ENCODE measurements at regions not wholly inside any gene's neighbourhood (a gene's known extent, or its start where the extent isn't known, plus 50 kb on each side); places are given as distances from the start of the nearest gene placed in this dataset.

DNA sequence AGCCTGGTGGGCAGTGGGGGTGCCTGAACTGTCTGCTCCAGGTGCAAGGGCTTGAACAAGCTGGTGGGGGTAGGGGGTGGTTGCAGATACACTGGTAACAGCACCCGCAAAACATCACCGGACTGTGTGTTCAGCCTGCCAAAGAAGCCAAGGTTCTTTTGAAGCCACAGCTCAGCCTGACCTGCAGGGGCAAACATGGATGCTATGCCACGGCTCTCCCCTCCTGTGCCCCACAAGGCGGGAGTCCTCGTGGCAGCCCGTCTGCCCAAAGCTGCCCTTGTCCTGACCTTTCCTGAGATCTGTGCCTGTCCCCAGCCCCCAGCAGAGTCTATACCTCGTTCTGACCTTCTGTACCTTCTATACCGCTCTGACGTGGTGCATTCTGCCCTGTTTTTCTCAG lies 285.7 kb downstream of the GLRX3 start:
- Histone ChIP-seq H3K4me1 (ENCODE audit: insufficient read depth, low read length, poor library complexity, severe bottlenecking) (no peaks in the 10 kb centered on the region), H3K4me3 (ENCODE audit: low read length, poor library complexity, severe bottlenecking) (no peak overlapping the region), H3K9ac (ENCODE audit: low read depth, low read length, poor library complexity, severe bottlenecking) (no peak overlapping the region), H3K4me2 (ENCODE audit: low read depth, low read length, poor library complexity, severe bottlenecking) (no peak overlapping the region), H3K9me2 (replicated peaks; ENCODE audit: low read depth, low read length) (no peaks in the 10 kb centered on the region), H3K9me3 (ENCODE audit: insufficient read depth, low read depth, low read length) (peaks cover 10% of the 10 kb centered on the region; the same call in 1 of the 2 replicates), H2AFZ (ENCODE audit: low read length) (no peak overlapping the region), H3K27me3 (ENCODE audit: insufficient read depth, low read length, poor library complexity, severe bottlenecking) (no peaks in the 10 kb centered on the region), H4K20me1 (ENCODE audit: insufficient read depth, low read length, poor library complexity, severe bottlenecking) (no peaks in the 10 kb centered on the region), H3K36me3 (ENCODE audit: insufficient read depth, low read length) (no peaks in the 10 kb centered on the region), H3F3A (ENCODE audit: low read depth) (no peaks in the 10 kb centered on the region), H3K79me2 (ENCODE audit: insufficient read depth, low read length) (no peaks in the 10 kb centered on the region)
- TF ChIP-seq, protein P1, sequence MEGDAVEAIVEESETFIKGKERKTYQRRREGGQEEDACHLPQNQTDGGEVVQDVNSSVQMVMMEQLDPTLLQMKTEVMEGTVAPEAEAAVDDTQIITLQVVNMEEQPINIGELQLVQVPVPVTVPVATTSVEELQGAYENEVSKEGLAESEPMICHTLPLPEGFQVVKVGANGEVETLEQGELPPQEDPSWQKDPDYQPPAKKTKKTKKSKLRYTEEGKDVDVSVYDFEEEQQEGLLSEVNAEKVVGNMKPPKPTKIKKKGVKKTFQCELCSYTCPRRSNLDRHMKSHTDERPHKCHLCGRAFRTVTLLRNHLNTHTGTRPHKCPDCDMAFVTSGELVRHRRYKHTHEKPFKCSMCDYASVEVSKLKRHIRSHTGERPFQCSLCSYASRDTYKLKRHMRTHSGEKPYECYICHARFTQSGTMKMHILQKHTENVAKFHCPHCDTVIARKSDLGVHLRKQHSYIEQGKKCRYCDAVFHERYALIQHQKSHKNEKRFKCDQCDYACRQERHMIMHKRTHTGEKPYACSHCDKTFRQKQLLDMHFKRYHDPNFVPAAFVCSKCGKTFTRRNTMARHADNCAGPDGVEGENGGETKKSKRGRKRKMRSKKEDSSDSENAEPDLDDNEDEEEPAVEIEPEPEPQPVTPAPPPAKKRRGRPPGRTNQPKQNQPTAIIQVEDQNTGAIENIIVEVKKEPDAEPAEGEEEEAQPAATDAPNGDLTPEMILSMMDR (conservative IDR thresholded peaks at IDR 0.05; ENCODE audit: low read length): no peak
- TF ChIP-seq EZH2phosphoT487 (IDR thresholded peaks at IDR 0.05; ENCODE audit: borderline replicate concordance): no peak

DNA sequence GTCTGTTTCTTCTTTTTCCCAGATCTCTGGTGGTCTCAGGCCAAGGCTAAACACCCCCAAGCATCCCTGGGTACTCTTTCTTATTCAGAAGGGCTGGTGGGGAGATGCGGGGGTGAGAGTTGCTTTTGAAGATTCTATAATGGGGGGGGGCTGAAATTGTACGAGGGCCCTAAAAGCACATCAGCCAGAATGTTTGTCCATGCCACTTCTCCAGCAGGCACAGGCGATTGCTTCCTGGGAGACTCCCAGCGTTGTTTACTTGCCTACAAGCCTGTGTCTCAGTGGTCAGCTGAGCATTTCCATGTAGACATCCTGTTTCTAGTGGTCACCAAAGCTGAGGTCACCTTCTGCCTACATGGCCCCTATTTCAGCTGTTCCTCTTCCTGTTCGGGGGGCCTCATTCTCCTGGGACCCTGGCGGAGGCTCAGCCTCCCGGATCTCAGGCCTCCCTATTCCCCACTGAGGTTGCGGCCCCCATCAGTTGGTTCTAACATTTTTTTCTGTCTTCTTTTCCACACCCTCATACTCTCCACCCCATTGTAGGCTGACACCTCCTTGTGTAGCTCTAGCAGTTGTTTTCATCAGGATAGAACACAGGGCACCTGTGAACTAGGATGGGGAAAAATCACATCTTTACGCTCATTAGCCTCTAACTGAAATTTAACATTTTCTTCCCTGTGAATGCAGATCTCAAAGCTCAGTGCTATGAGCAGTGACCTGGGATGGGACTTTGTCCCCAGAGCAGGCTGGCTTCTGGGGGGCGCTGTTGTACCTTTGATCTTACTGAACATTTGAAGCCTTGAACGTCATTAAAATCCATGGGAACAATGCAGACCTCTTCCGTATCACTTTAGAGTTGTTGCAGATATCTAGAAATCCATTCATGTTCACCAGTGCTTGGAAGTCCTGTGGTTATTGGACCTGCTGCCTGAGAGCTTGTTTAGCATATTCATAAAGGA lies 286.5 kb downstream of the GLRX3 start:
- TF ChIP-seq, protein P1 (conservative IDR thresholded peaks at IDR 0.05; ENCODE audit: low read length): no peak
- no peak for TF ChIP-seq EZH2phosphoT487 (IDR thresholded peaks at IDR 0.05; ENCODE audit: borderline replicate concordance)
- H3K79me2 ChIP-seq (ENCODE audit: insufficient read depth, low read length): no peaks in the 10 kb centered on the region
- no peaks in the 10 kb centered on the region for H3K4me1 ChIP-seq (ENCODE audit: insufficient read depth, low read length, poor library complexity, severe bottlenecking)
- H3K4me2 ChIP-seq (ENCODE audit: low read depth, low read length, poor library complexity, severe bottlenecking): no peak overlapping the region
- H3K9me2 ChIP-seq (replicated peaks; ENCODE audit: low read depth, low read length): no peaks in the 10 kb centered on the region
- no peaks in the 10 kb centered on the region for H3K36me3 ChIP-seq (ENCODE audit: insufficient read depth, low read length)
- H3K27me3 ChIP-seq (ENCODE audit: insufficient read depth, low read length, poor library complexity, severe bottlenecking): no peaks in the 10 kb centered on the region
- no peaks in the 10 kb centered on the region for H4K20me1 ChIP-seq (ENCODE audit: insufficient read depth, low read length, poor library complexity, severe bottlenecking)
- no peak overlapping the region for H2AFZ ChIP-seq (ENCODE audit: low read length)
- no peak overlapping the region for H3K9ac ChIP-seq (ENCODE audit: low read depth, low read length, poor library complexity, severe bottlenecking)
- H3K4me3 ChIP-seq (ENCODE audit: low read length, poor library complexity, severe bottlenecking): no peak overlapping the region
- H3K9me3 ChIP-seq (ENCODE audit: insufficient read depth, low read depth, low read length): peaks cover 10% of the 10 kb centered on the region; the same call in 1 of the 2 replicates
- H3F3A ChIP-seq (ENCODE audit: low read depth): no peaks in the 10 kb centered on the region

DNA sequence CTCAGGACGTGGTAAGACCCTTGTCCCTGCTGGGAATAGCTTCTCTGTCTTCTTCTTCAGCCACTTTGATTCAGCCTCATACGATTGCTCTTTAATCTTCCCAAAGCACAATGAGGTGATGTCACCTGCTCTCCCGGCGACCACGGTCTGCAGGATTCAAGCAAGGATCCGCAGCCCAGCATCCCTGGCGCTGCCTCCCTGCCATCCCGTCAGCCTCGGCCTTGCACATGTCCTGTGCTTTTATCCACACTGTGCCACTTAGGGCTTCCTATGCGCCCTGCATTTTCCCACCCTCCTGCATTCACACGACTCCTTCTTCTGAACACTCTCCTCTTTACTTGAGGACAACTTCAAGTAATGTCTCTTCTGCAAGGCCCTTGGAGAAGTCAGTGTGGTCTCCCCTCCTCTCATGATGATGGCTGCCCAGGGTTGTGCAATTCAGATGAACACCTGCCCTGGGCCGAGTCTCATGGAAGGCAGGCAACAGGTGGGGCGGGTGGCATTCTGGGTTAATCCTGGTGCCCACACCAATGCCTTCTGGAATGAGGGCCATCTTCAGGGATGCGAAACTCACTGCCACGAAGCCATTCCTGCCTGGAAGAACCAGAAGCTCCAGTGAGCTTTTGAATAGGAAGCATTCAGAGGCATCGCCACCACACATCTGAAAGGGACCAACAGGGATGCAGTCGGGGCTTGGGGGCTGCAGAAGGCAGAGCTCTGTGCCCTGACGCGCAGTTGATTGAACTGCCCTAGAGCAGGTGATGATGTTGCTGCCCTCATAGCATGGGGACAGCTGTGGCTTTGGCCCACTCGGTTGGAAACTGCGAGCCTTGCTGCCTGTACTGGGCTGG lies 287.5 kb downstream of the GLRX3 start:
- no peak overlapping the region for H3K9ac ChIP-seq (ENCODE audit: low read depth, low read length, poor library complexity, severe bottlenecking)
- peaks cover 10% of the 10 kb centered on the region; the same call in 1 of the 2 replicates for H3K9me3 ChIP-seq (ENCODE audit: insufficient read depth, low read depth, low read length)
- TF ChIP-seq, protein P1 (conservative IDR thresholded peaks at IDR 0.05; ENCODE audit: low read length): no peak
- TF ChIP-seq EZH2phosphoT487 (IDR thresholded peaks at IDR 0.05; ENCODE audit: borderline replicate concordance): no peak
- no peaks in the 10 kb centered on the region for H4K20me1 ChIP-seq (ENCODE audit: insufficient read depth, low read length, poor library complexity, severe bottlenecking)
- no peaks in the 10 kb centered on the region for H3K4me1 ChIP-seq (ENCODE audit: insufficient read depth, low read length, poor library complexity, severe bottlenecking)
- H3K4me2 ChIP-seq (ENCODE audit: low read depth, low read length, poor library complexity, severe bottlenecking): no peak overlapping the region
- H3K27me3 ChIP-seq (ENCODE audit: insufficient read depth, low read length, poor library complexity, severe bottlenecking): no peaks in the 10 kb centered on the region
- no peaks in the 10 kb centered on the region for H3K9me2 ChIP-seq (replicated peaks; ENCODE audit: low read depth, low read length)
- H3F3A ChIP-seq (ENCODE audit: low read depth): no peaks in the 10 kb centered on the region
- H3K36me3 ChIP-seq (ENCODE audit: insufficient read depth, low read length): no peaks in the 10 kb centered on the region
- no peaks in the 10 kb centered on the region for H3K79me2 ChIP-seq (ENCODE audit: insufficient read depth, low read length)
- no peak overlapping the region for H2AFZ ChIP-seq (ENCODE audit: low read length)
- H3K4me3 ChIP-seq (ENCODE audit: low read length, poor library complexity, severe bottlenecking): no peak overlapping the region
